HepG2 (cell line): ENCODE measurements at regions not wholly inside any gene's neighbourhood (a gene's known extent, or its start where the extent isn't known, plus 50 kb on each side); places are given as distances from the start of the nearest gene placed in this dataset.

ENCODE experiments used
- ATAC-seq: fragments of 200-7000 bp; cut with Tn5 transposase; 3 replicates; pipeline ENCODE4 v1.9.1; 2020; ENCODE audit warnings: mild to moderate bottlenecking, moderate library complexity
- BruUV-seq: library from RNA; stranded (reverse); fragments of 400-500 nt; replicated peaks from 2 replicates; lab custom pipeline; 2021; lab: Mats Ljungman, UMichigan
- CTCF ChIA-PET: fragments of 300-600 bp; formaldehyde crosslinking; extraction: SDS; loops from one replicate; lab custom pipeline; 2021; ENCODE audit warnings: low total read pairs, inconsistent platforms, low intra/inter-chr PET ratio; lab: Yijun Ruan, JAX
- POLR2A ChIA-PET: fragments of 350-600 bp; sonication (Branson Sonifier 250); formaldehyde crosslinking; loops from one replicate; lab custom pipeline; 2020; ENCODE audit warnings: antibody characterized with exemption, inconsistent platforms; lab: Yijun Ruan, JAX
- DNase-seq: peaks from one replicate; pipeline ENCODE4 v3.0.0-alpha.2; 2015; ENCODE audit warnings: low spot score
- FAIRE-seq: peaks from 3 replicates; lab custom pipeline; 2011; peaks lifted over from hg19 to GRCh38; lab: Jason Lieb, UNC
- H2AFZ ChIP-seq: one replicate; pipeline ENCODE4 v1.6.1; 2011; ENCODE audit warnings: low read length, inconsistent platforms
- H3K27ac ChIP-seq: fragments of 300-600 bp; 3 replicates; pipeline ENCODE4 v1.8.0; 2011; ENCODE audit warnings: mixed run types, mild to moderate bottlenecking, mixed read lengths, low read length, inconsistent platforms; ENCODE audit not compliant: insufficient read depth; ENCODE audit errors: extremely low read length
- H3K27me3 ChIP-seq, 2 experiments: fragments of 200-600 bp in 1 of 2; 2 replicates in 1 of 2; 3 replicates in 1 of 2; pipeline versions ENCODE4 v1.6.0 to v1.8.0; 2011; ENCODE audit warnings: low read length in 2 of 2, mild to moderate bottlenecking in 2 of 2, moderate library complexity in 2 of 2, inconsistent platforms in 1 of 2; ENCODE audit not compliant: insufficient read depth in 2 of 2, control insufficient read depth in 1 of 2
- H3K36me3 ChIP-seq, 2 experiments: fragments of 200-600 bp in 1 of 2; replicated peaks in 1 of 2; 2 replicates in 1 of 2; 3 replicates in 1 of 2; pipeline versions ENCODE4 v1.5.1 to v1.8.0; 2011; ENCODE audit warnings: low read length in 2 of 2, inconsistent platforms in 1 of 2; ENCODE audit not compliant: insufficient read depth in 2 of 2, control insufficient read depth in 1 of 2
- H3K4me1 ChIP-seq: 2 replicates; pipeline ENCODE4 v1.5.1; 2012; ENCODE audit warnings: low read length, inconsistent platforms; ENCODE audit not compliant: insufficient read depth
- H3K4me2 ChIP-seq: 2 replicates; pipeline ENCODE4 v1.6.0; 2011; ENCODE audit warnings: low read depth, low read length, inconsistent platforms
- H3K4me3 ChIP-seq, 3 experiments: fragments of 200-600 bp in 1 of 3; sonication (generic), shearing (Covaris generic) in 1 of 3; replicated peaks in 1 of 3; 2 replicates each; pipeline ENCODE4 v1.5.1; 2011 to 2016; ENCODE audit warnings: low read length in 3 of 3, inconsistent platforms in 2 of 3, low read depth in 2 of 3, mild to moderate bottlenecking in 2 of 3, control low read depth in 1 of 3, mixed read lengths in 1 of 3; ENCODE audit not compliant: insufficient read depth in 1 of 3
- H3K79me2 ChIP-seq: one replicate; pipeline ENCODE4 v1.6.1; 2011; ENCODE audit warnings: low read length, inconsistent platforms; ENCODE audit not compliant: insufficient read depth
- H3K9ac ChIP-seq: 2 replicates; pipeline ENCODE4 v1.6.0; 2011; ENCODE audit warnings: mild to moderate bottlenecking, low read depth, low read length, inconsistent platforms; ENCODE audit not compliant: insufficient read depth
- H3K9me3 ChIP-seq: 2 replicates; pipeline ENCODE4 v1.5.1; 2012; ENCODE audit warnings: mild to moderate bottlenecking, low read length
- H4K20me1 ChIP-seq: 2 replicates; pipeline ENCODE4 v1.6.0; 2011; ENCODE audit warnings: inconsistent platforms, mild to moderate bottlenecking, low read length, moderate library complexity; ENCODE audit not compliant: insufficient read depth
- CEBPG ChIP-seq: IDR thresholded peaks from 2 replicates; pipeline ENCODE4 v1.6.1; 2016
- CREB1 ChIP-seq, 2 experiments: fragments of 450-650 bp in 1 of 2; IDR thresholded peaks; 2 replicates each; pipeline ENCODE4 v1.6.1; 2016 to 2017; ENCODE audit warnings: control low read depth in 1 of 2, mild to moderate bottlenecking in 1 of 2, missing compliant biosample characterization in 1 of 2, missing genetic modification characterization in 1 of 2
- FLYWCH1 ChIP-seq: sonication (generic); formaldehyde crosslinking; IDR thresholded peaks from 2 replicates; pipeline ENCODE4 v1.8.1; 2023; ENCODE audit warnings: mild to moderate bottlenecking, missing genetic modification reagents
- HIVEP1 ChIP-seq: sonication (generic); formaldehyde crosslinking; IDR thresholded peaks from 2 replicates; pipeline ENCODE4 v1.4.0; 2020; ENCODE audit warnings: mild to moderate bottlenecking, missing genetic modification reagents
- HMG20B ChIP-seq: conservative IDR thresholded peaks from 2 replicates; pipeline ENCODE4 v1.6.1; 2016; ENCODE audit warnings: missing genetic modification reagents, missing compliant biosample characterization
- KAT8 ChIP-seq: IDR thresholded peaks from 2 replicates; pipeline ENCODE4 v1.6.1; 2016; ENCODE audit warnings: missing genetic modification reagents, missing compliant biosample characterization
- PPARG ChIP-seq: conservative IDR thresholded peaks from 2 replicates; pipeline ENCODE4 v1.6.1; 2016; ENCODE audit warnings: missing biosample characterization, missing genetic modification reagents
- SATB2 ChIP-seq: sonication (generic); formaldehyde crosslinking; IDR thresholded peaks from 2 replicates; pipeline ENCODE4 v1.5.0; 2020; ENCODE audit warnings: missing genetic modification reagents
- SIN3A ChIP-seq: IDR thresholded peaks from 2 replicates; pipeline ENCODE4 v1.6.1; 2011; ENCODE audit warnings: low read depth, mild to moderate bottlenecking, control low read depth, low read length, borderline replicate concordance
- SSRP1 ChIP-seq: IDR thresholded peaks from 2 replicates; pipeline ENCODE4 v1.6.1; 2016; ENCODE audit warnings: control low read depth
- TRIM24 ChIP-seq: sonication (generic); formaldehyde crosslinking; IDR thresholded peaks from 2 replicates; pipeline ENCODE4 v1.8.0; 2022; ENCODE audit warnings: mild to moderate bottlenecking, missing genetic modification reagents
- ZNF367 ChIP-seq: sonication (generic); formaldehyde crosslinking; IDR thresholded peaks from 2 replicates; pipeline ENCODE4 v1.4.0; 2020; ENCODE audit warnings: missing genetic modification reagents, borderline replicate concordance
- ZNF558 ChIP-seq: sonication (generic); formaldehyde crosslinking; IDR thresholded peaks from 2 replicates; pipeline ENCODE4 v1.9.0; 2022; ENCODE audit warnings: mild to moderate bottlenecking, missing genetic modification reagents, borderline replicate concordance
- ZZZ3 ChIP-seq: sonication (generic); formaldehyde crosslinking; IDR thresholded peaks from 2 replicates; pipeline ENCODE4 v1.4.0; 2020; ENCODE audit warnings: missing genetic modification reagents, mild to moderate bottlenecking, borderline replicate concordance
- WGBS: methylation state at CpG from one replicate; pipeline ENCODE4 v1.1.6; 2017; ENCODE audit warnings: low lambda C conversion rate; 5-methylcytosine and 5-hydroxymethylcytosine counted together
- in situ Hi-C: cut with HindIII; loops from 2 replicates; pipeline ENCODE4 v1.10.0; 2017; ENCODE audit warnings: low pct_unique_long_range_greater_than_20kb; ENCODE audit not compliant: extremely low pct_ligation_motif_present
- intact Hi-C: fragments of 100-400 bp; cut with micrococcal nuclease; formaldehyde crosslinking; loops from one replicate; pipeline ENCODE4 v1.10.0; 2022; ENCODE audit not compliant: unreplicated experiment
- TF ChIP-seq, protein P1 (sequence below): sonication (generic); formaldehyde crosslinking; conservative IDR thresholded peaks from 2 replicates; pipeline ENCODE4 v1.8.0; 2022; ENCODE audit warnings: low read depth, missing genetic modification reagents
- TF ChIP-seq, protein P2 (sequence below): sonication (generic); formaldehyde crosslinking; IDR thresholded peaks from 2 replicates; pipeline ENCODE4 v1.8.0; 2022; ENCODE audit warnings: mild to moderate bottlenecking, missing genetic modification reagents
- TF ChIP-seq, protein P3 (sequence below): sonication (generic); formaldehyde crosslinking; IDR thresholded peaks from 2 replicates; pipeline ENCODE4 v1.5.1; 2020; ENCODE audit warnings: mild to moderate bottlenecking, moderate library complexity, missing genetic modification reagents

DNA sequence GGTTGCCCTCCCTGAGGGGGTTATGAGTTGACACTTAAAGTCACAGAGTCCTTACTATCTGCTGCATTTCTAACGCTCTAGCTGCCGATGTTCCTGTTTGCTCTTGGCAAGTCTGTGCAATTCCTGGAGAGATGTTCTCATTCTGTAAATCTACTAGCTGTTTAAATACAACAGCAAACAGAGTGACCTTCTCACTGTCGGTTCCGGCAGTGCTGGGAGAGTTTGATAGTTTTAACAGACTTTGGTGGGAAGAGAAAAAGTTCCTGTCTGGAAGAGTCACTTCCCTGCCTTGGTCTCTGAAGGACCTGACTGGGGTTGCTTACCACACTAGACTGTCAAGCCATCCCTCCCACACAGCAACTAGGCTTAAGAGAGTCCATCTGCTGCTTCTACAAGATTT is 63.3 kb upstream of the ELMO1 start:
- no peak overlapping the region for H3K9ac ChIP-seq
- H3K4me1 ChIP-seq = no peaks in the 10 kb centered on the region
- H3K79me2 ChIP-seq = no peaks in the 10 kb centered on the region
- no peak for ATAC-seq
- no peaks in the 10 kb centered on the region for H4K20me1 ChIP-seq
- H2AFZ ChIP-seq = no peak overlapping the region
- in situ Hi-C loops = loop anchor here (10.0 to 25.0 kb wide), 2 partner anchors 227 to 300 kb away; no protein-coding TSS in a partner anchor
- no TSS peak for BruUV-seq
- TF ChIP-seq FLYWCH1 (no peak), CEBPG (CRISPR knock-in tag) (no peak), SATB2 (CRISPR knock-in tag) (no peak), HMG20B (CRISPR knock-in tag) (no peak), SSRP1 (CRISPR knock-in tag) (no peak), PPARG (CRISPR knock-in tag) (no peak), ZNF367 (no peak)
- TF ChIP-seq, protein P1, sequence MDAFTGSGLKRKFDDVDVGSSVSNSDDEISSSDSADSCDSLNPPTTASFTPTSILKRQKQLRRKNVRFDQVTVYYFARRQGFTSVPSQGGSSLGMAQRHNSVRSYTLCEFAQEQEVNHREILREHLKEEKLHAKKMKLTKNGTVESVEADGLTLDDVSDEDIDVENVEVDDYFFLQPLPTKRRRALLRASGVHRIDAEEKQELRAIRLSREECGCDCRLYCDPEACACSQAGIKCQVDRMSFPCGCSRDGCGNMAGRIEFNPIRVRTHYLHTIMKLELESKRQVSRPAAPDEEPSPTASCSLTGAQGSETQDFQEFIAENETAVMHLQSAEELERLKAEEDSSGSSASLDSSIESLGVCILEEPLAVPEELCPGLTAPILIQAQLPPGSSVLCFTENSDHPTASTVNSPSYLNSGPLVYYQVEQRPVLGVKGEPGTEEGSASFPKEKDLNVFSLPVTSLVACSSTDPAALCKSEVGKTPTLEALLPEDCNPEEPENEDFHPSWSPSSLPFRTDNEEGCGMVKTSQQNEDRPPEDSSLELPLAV = no peak
- TF ChIP-seq, all 625 proteins: peak for 0
- Histone ChIP-seq H3K4me2 (no peak overlapping the region), H3K9me3 (no peaks in the 10 kb centered on the region), H3K27me3 (no peaks in the 10 kb centered on the region; a peak in 1 of 5 replicates), H3K36me3 (no peaks in the 10 kb centered on the region), H3K4me3 (no peak overlapping the region), H3K27ac (no peak overlapping the region)
- CTCF ChIA-PET = no interaction called here
- FAIRE-seq (no peak), DNase-seq (no peak)
- POLR2A ChIA-PET = no interaction called here
- intact Hi-C loops = no loop called here
- WGBS = 2% methylated on average over 4 of the region's 4 CpGs

DNA sequence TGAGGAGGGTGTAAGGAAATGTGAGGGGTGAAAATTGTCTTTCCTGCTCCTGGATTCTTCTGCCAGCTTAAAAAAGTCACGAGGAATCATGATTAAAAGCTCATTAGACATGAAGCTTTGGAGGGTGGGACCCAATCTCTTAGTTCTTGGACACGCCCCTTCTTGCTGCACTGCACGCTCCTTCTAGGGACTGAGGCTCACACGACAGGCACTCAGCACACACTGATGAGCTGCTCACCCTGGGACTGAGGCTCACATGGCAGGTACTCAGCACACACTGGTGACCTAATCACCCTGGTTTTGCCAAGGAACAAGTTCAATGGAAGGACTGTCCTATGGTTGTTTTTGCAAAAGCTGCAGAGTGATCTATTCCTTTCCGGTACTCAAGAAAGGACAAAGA is 65.8 kb upstream of the ELMO1 start:
- no peak for DNase-seq
- intact Hi-C loops = no loop called here
- Histone ChIP-seq H3K27ac (no peak overlapping the region), H3K79me2 (no peaks in the 10 kb centered on the region), H3K27me3 (no peaks in the 10 kb centered on the region; a peak in 1 of 5 replicates), H3K9ac (no peak overlapping the region), H3K4me1 (no peaks in the 10 kb centered on the region), H3K9me3 (no peaks in the 10 kb centered on the region), H4K20me1 (no peaks in the 10 kb centered on the region), H3K4me2 (no peak overlapping the region), H3K4me3 (no peak overlapping the region), H3K36me3 (no peaks in the 10 kb centered on the region), H2AFZ (no peak overlapping the region)
- ChIA-PET POLR2A (no interaction called here), CTCF (no interaction called here)
- BruUV-seq = no TSS peak
- WGBS = 46% methylated on average over 5 of the region's 5 CpGs
- ATAC-seq = no peak
- in situ Hi-C loops = loop anchor here (10.0 to 25.0 kb wide), 2 partner anchors 230 to 302 kb away; no protein-coding TSS in a partner anchor
- FAIRE-seq = no peak
- TF ChIP-seq ZZZ3 (no peak), ZNF558 (no peak), SIN3A (no peak), KAT8 (CRISPR knock-in tag) (no peak), TRIM24 (CRISPR knock-in tag) (no peak), CREB1 (IDR thresholded peaks at IDR 0.05) (no peak), CREB1 (CRISPR knock-in tag; IDR thresholded peaks at IDR 0.05) (no peak), HIVEP1 (CRISPR knock-in tag) (no peak)
- TF ChIP-seq, protein P2, sequence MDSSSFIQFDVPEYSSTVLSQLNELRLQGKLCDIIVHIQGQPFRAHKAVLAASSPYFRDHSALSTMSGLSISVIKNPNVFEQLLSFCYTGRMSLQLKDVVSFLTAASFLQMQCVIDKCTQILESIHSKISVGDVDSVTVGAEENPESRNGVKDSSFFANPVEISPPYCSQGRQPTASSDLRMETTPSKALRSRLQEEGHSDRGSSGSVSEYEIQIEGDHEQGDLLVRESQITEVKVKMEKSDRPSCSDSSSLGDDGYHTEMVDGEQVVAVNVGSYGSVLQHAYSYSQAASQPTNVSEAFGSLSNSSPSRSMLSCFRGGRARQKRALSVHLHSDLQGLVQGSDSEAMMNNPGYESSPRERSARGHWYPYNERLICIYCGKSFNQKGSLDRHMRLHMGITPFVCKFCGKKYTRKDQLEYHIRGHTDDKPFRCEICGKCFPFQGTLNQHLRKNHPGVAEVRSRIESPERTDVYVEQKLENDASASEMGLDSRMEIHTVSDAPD (CRISPR knock-in tag) = no peak
- TF ChIP-seq, protein P3, sequence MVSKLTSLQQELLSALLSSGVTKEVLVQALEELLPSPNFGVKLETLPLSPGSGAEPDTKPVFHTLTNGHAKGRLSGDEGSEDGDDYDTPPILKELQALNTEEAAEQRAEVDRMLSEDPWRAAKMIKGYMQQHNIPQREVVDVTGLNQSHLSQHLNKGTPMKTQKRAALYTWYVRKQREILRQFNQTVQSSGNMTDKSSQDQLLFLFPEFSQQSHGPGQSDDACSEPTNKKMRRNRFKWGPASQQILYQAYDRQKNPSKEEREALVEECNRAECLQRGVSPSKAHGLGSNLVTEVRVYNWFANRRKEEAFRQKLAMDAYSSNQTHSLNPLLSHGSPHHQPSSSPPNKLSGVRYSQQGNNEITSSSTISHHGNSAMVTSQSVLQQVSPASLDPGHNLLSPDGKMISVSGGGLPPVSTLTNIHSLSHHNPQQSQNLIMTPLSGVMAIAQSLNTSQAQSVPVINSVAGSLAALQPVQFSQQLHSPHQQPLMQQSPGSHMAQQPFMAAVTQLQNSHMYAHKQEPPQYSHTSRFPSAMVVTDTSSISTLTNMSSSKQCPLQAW (CRISPR knock-in tag) = no peak
